WTC11 (cell line): ENCODE measurements at regions not wholly inside any gene's neighbourhood (a gene's known extent, or its start where the extent isn't known, plus 50 kb on each side); places are given as distances from the start of the nearest gene placed in this dataset.

Source experiments
- KAT7 ChIP-seq: sonication (generic); formaldehyde crosslinking; IDR thresholded peaks from 2 replicates; pipeline ENCODE4 v1.8.1; 2023; ENCODE audit warnings: missing genetic modification reagents, mild to moderate bottlenecking, borderline replicate concordance
- TF ChIP-seq, protein P1 (sequence below): sonication (generic); formaldehyde crosslinking; IDR thresholded peaks from 2 replicates; pipeline ENCODE4 v1.8.0; 2022; ENCODE audit warnings: mild to moderate bottlenecking, missing genetic modification reagents
- TF ChIP-seq, protein P2 (sequence below): fragments of 200-600 bp; IDR thresholded peaks from 2 replicates; pipeline ENCODE4 v1.8.0; 2022; ENCODE audit warnings: antibody characterized with exemption
- TF ChIP-seq, protein P3 (sequence below): sonication (generic); formaldehyde crosslinking; IDR thresholded peaks from 2 replicates; pipeline ENCODE4 v1.8.0; 2022; ENCODE audit warnings: missing genetic modification reagents

DNA sequence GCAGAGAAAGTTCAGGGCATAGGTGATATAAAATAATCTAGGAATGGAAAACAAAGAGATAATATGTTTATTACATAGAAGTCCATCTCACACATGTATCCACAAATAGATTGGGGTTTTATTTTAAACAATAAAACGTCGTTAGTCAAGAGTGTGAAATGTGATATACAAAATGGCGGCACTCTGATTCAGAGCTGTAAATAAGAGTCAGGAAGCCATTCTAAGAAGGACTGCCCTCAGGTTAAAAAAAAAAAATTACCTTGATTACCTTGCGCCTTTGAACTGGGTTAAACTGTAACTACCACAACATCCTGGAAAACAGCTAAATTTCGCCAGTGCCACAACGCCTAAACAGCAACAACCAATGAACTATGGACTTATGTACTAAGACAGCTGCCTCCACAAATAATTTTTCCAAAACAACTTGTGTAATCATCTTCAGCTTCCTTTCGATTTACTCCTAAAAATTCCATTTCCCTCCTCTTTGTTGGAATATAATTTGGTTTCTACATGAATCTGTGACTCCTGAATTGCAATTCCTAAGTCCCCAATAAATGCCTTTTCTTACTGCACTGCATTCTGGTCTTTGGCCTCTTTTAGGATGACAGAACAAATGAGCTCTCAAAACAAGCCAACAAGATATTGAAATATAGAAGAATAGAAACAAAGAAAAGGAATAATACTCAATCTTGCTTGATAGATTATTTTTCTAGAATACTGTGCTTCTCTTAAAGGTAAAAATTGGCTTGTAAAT, 1019.5 kb upstream of the MAP3K7 start:
- TF ChIP-seq, protein P1, sequence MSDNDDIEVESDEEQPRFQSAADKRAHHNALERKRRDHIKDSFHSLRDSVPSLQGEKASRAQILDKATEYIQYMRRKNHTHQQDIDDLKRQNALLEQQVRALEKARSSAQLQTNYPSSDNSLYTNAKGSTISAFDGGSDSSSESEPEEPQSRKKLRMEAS (CRISPR knock-in tag) = no peak
- TF ChIP-seq, protein P2, sequence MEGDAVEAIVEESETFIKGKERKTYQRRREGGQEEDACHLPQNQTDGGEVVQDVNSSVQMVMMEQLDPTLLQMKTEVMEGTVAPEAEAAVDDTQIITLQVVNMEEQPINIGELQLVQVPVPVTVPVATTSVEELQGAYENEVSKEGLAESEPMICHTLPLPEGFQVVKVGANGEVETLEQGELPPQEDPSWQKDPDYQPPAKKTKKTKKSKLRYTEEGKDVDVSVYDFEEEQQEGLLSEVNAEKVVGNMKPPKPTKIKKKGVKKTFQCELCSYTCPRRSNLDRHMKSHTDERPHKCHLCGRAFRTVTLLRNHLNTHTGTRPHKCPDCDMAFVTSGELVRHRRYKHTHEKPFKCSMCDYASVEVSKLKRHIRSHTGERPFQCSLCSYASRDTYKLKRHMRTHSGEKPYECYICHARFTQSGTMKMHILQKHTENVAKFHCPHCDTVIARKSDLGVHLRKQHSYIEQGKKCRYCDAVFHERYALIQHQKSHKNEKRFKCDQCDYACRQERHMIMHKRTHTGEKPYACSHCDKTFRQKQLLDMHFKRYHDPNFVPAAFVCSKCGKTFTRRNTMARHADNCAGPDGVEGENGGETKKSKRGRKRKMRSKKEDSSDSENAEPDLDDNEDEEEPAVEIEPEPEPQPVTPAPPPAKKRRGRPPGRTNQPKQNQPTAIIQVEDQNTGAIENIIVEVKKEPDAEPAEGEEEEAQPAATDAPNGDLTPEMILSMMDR = no peak
- TF ChIP-seq, protein P3, sequence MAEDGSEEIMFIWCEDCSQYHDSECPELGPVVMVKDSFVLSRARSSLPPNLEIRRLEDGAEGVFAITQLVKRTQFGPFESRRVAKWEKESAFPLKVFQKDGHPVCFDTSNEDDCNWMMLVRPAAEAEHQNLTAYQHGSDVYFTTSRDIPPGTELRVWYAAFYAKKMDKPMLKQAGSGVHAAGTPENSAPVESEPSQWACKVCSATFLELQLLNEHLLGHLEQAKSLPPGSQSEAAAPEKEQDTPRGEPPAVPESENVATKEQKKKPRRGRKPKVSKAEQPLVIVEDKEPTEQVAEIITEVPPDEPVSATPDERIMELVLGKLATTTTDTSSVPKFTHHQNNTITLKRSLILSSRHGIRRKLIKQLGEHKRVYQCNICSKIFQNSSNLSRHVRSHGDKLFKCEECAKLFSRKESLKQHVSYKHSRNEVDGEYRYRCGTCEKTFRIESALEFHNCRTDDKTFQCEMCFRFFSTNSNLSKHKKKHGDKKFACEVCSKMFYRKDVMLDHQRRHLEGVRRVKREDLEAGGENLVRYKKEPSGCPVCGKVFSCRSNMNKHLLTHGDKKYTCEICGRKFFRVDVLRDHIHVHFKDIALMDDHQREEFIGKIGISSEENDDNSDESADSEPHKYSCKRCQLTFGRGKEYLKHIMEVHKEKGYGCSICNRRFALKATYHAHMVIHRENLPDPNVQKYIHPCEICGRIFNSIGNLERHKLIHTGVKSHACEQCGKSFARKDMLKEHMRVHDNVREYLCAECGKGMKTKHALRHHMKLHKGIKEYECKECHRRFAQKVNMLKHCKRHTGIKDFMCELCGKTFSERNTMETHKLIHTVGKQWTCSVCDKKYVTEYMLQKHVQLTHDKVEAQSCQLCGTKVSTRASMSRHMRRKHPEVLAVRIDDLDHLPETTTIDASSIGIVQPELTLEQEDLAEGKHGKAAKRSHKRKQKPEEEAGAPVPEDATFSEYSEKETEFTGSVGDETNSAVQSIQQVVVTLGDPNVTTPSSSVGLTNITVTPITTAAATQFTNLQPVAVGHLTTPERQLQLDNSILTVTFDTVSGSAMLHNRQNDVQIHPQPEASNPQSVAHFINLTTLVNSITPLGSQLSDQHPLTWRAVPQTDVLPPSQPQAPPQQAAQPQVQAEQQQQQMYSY (CRISPR knock-in tag) = no peak
- TF ChIP-seq KAT7 (CRISPR knock-in tag) = no peak
